Parathyroid adenoma (tissue), 2 donors: ENCODE measurements at regions not wholly inside any gene's neighbourhood (a gene's known extent, or its start where the extent isn't known, plus 50 kb on each side); places are given as distances from the start of the nearest gene placed in this dataset.

Experiments
- H2AFZ ChIP-seq: fragments of 300-600 bp; sonication (generic); one replicate; pipeline ENCODE4 v1.7.0; 2017; ENCODE audit warnings: antibody characterized with exemption, mild to moderate bottlenecking
- H3K27ac ChIP-seq: fragments of 300-600 bp; sonication (generic); one replicate; pipeline ENCODE4 v1.7.0; 2017
- H3K27me3 ChIP-seq: fragments of 300-600 bp; sonication (generic); one replicate; pipeline ENCODE4 v1.7.0; 2017; ENCODE audit warnings: low read length; ENCODE audit not compliant: control insufficient read depth, insufficient read depth
- H3K36me3 ChIP-seq: fragments of 300-600 bp; sonication (generic); one replicate; pipeline ENCODE4 v1.7.0; 2017; ENCODE audit warnings: low read length; ENCODE audit not compliant: control insufficient read depth, insufficient read depth
- H3K4me1 ChIP-seq: fragments of 300-600 bp; sonication (generic); one replicate; pipeline ENCODE4 v1.7.0; 2017; ENCODE audit warnings: control low read depth
- H3K4me2 ChIP-seq: fragments of 300-600 bp; sonication (generic); one replicate; pipeline ENCODE4 v1.7.0; 2017; ENCODE audit warnings: low read length
- H3K4me3 ChIP-seq: fragments of 300-600 bp; sonication (generic); one replicate; pipeline ENCODE4 v1.7.0; 2017; ENCODE audit warnings: low read depth, low read length
- H3K79me2 ChIP-seq: fragments of 300-600 bp; sonication (generic); one replicate; pipeline ENCODE4 v1.7.0; 2017; ENCODE audit warnings: control low read depth
- H3K9ac ChIP-seq: fragments of 300-600 bp; sonication (generic); one replicate; pipeline ENCODE4 v1.7.0; 2017; ENCODE audit warnings: mild to moderate bottlenecking
- H3K9me3 ChIP-seq: fragments of 300-600 bp; sonication (generic); one replicate; pipeline ENCODE4 v1.7.0; 2017; ENCODE audit warnings: low read length; ENCODE audit not compliant: control insufficient read depth
- CTCF ChIP-seq: fragments of 300-600 bp; sonication (generic); IDR thresholded peaks from one replicate; pipeline ENCODE4 v1.7.0; 2017; ENCODE audit warnings: antibody characterized with exemption, mild to moderate bottlenecking
- donor health status: primary hyperparathyroidism.

- H3K4me2 ChIP-seq: no peak overlapping the region
- no peaks in the 10 kb centered on the region for H3K9me3 ChIP-seq
- H3K4me1 ChIP-seq: no peaks in the 10 kb centered on the region
- H3K79me2 ChIP-seq: no peaks in the 10 kb centered on the region
- H3K4me3 ChIP-seq: no peak overlapping the region
- H2AFZ ChIP-seq: no peak overlapping the region
- no peak for TF ChIP-seq CTCF
- H3K27me3 ChIP-seq: no peaks in the 10 kb centered on the region
- H3K36me3 ChIP-seq: no peaks in the 10 kb centered on the region
- H3K9ac ChIP-seq: no peak overlapping the region
- no peak overlapping the region for H3K27ac ChIP-seq
Observed at GRCh38 chr7:85775431-85775830, 588.6 kb upstream of the SEMA3D start.

GRCh38 chr7:85774986-85775385, 588.1 kb upstream of the SEMA3D start:
- Histone ChIP-seq H3K36me3 (no peaks in the 10 kb centered on the region), H3K9ac (no peak overlapping the region), H3K4me1 (no peaks in the 10 kb centered on the region), H3K4me3 (no peak overlapping the region), H2AFZ (no peak overlapping the region), H3K4me2 (no peak overlapping the region), H3K79me2 (no peaks in the 10 kb centered on the region), H3K27me3 (no peaks in the 10 kb centered on the region), H3K9me3 (no peaks in the 10 kb centered on the region), H3K27ac (no peak overlapping the region)
- TF ChIP-seq CTCF: no peak

- Histone ChIP-seq H3K9me3 (no peaks in the 10 kb centered on the region), H2AFZ (no peak overlapping the region), H3K36me3 (no peaks in the 10 kb centered on the region), H3K4me3 (no peak overlapping the region), H3K79me2 (no peaks in the 10 kb centered on the region), H3K9ac (no peak overlapping the region), H3K4me2 (no peak overlapping the region), H3K4me1 (no peaks in the 10 kb centered on the region), H3K27me3 (no peaks in the 10 kb centered on the region), H3K27ac (no peak overlapping the region)
- TF ChIP-seq CTCF: no peak
Observed at GRCh38 chr7:85773116-85773728, 586.4 kb upstream of the SEMA3D start.

GRCh38 chr7:85771516-85771915, 584.7 kb upstream of the SEMA3D start:
- Histone ChIP-seq H3K4me3 (no peak overlapping the region), H3K9ac (no peak overlapping the region), H3K79me2 (no peaks in the 10 kb centered on the region), H3K27ac (no peak overlapping the region), H2AFZ (no peak overlapping the region), H3K4me2 (no peak overlapping the region), H3K4me1 (no peaks in the 10 kb centered on the region), H3K9me3 (no peaks in the 10 kb centered on the region), H3K36me3 (no peaks in the 10 kb centered on the region), H3K27me3 (no peaks in the 10 kb centered on the region)
- TF ChIP-seq CTCF: no peak

GRCh38 chr7:85770332-85770731, 583.5 kb upstream of the SEMA3D start:
- no peak overlapping the region for H2AFZ ChIP-seq
- H3K4me2 ChIP-seq: no peak overlapping the region
- no peaks in the 10 kb centered on the region for H3K27me3 ChIP-seq
- no peaks in the 10 kb centered on the region for H3K9me3 ChIP-seq
- H3K4me3 ChIP-seq: no peak overlapping the region
- no peak overlapping the region for H3K9ac ChIP-seq
- H3K79me2 ChIP-seq: no peaks in the 10 kb centered on the region
- no peaks in the 10 kb centered on the region for H3K36me3 ChIP-seq
- H3K4me1 ChIP-seq: no peaks in the 10 kb centered on the region
- no peak overlapping the region for H3K27ac ChIP-seq
- TF ChIP-seq CTCF: no peak
